AG04449 (cell line): ENCODE measurements at regions not wholly inside any gene's neighbourhood (a gene's known extent, or its start where the extent isn't known, plus 50 kb on each side); places are given as distances from the start of the nearest gene placed in this dataset.

ENCODE experiments used
- CTCF ChIA-PET: fragments of 350-600 bp; formaldehyde crosslinking; extraction: SDS; loops from one replicate; lab custom pipeline; 2021; ENCODE audit warnings: antibody characterized with exemption; lab: Yijun Ruan, JAX
- POLR2A ChIA-PET: fragments of 400-600, 350-600 bp; formaldehyde crosslinking; extraction: SDS; loops from one replicate; lab custom pipeline; 2020; ENCODE audit warnings: antibody characterized with exemption, inconsistent platforms; lab: Yijun Ruan, JAX
- DNase-seq: peaks from one replicate; pipeline ENCODE4 v3.0.0-alpha.2; 2010; ENCODE audit warnings: low read depth, low spot score
- H3K4me3 ChIP-seq: 2 replicates; pipeline ENCODE4 v1.5.1; 2011; ENCODE audit warnings: low read depth, mild to moderate bottlenecking, control low read depth, low read length
- CTCF ChIP-seq: IDR thresholded peaks from one replicate; pipeline ENCODE4 v1.5.1; 2011; ENCODE audit warnings: mild to moderate bottlenecking, moderate library complexity, low read length, control low read depth, inconsistent platforms; ENCODE audit not compliant: insufficient read depth; ENCODE audit errors: missing control alignments

- DNase-seq = no peak
- no peak for TF ChIP-seq CTCF
- ChIA-PET POLR2A (no interaction called here), CTCF (no interaction called here)
- no peak overlapping the region for H3K4me3 ChIP-seq
These were observed 101.8 kb downstream of the CBLN1 start for GRCh38 chr16:49179714-49180330.

GRCh38 chr16:49168126-49168525 lies 113.5 kb downstream of the CBLN1 start:
- DNase-seq = no peak
- ChIA-PET CTCF (no interaction called here), POLR2A (no interaction called here)
- no peak overlapping the region for H3K4me3 ChIP-seq
- TF ChIP-seq CTCF = no peak

GRCh38 chr16:49165025-49165424 lies 116.6 kb downstream of the CBLN1 start:
- CTCF ChIA-PET = no interaction called here
- POLR2A ChIA-PET = no interaction called here
- no peak for DNase-seq
- no peak overlapping the region for H3K4me3 ChIP-seq
- TF ChIP-seq CTCF = no peak

- ChIA-PET CTCF (no interaction called here), POLR2A (interaction anchor here (0.7 kb wide), 1 partner anchor 797 kb away, joined by 3 read pairs; no protein-coding TSS in a partner anchor)
- H3K4me3 ChIP-seq = no peak overlapping the region
- TF ChIP-seq CTCF = no peak
- DNase-seq = no peak
These were observed 120.4 kb downstream of the CBLN1 start for GRCh38 chr16:49161191-49161590.

GRCh38 chr16:49158029-49158642 lies 123.5 kb downstream of the CBLN1 start:
- ChIA-PET POLR2A (no interaction called here), CTCF (no interaction called here)
- no peak for TF ChIP-seq CTCF
- H3K4me3 ChIP-seq = no peak overlapping the region
- no peak for DNase-seq

GRCh38 chr16:49150341-49150740 lies 131.3 kb downstream of the CBLN1 start:
- CTCF ChIA-PET = no interaction called here
- POLR2A ChIA-PET = no interaction called here
- DNase-seq = no peak
- no peak overlapping the region for H3K4me3 ChIP-seq
- TF ChIP-seq CTCF = no peak
